ENCODE measurements at regions not wholly inside any gene's neighbourhood (a gene's known extent, or its start where the extent isn't known, plus 50 kb on each side); places are given as distances from the start of the nearest gene placed in this dataset.

DNA sequence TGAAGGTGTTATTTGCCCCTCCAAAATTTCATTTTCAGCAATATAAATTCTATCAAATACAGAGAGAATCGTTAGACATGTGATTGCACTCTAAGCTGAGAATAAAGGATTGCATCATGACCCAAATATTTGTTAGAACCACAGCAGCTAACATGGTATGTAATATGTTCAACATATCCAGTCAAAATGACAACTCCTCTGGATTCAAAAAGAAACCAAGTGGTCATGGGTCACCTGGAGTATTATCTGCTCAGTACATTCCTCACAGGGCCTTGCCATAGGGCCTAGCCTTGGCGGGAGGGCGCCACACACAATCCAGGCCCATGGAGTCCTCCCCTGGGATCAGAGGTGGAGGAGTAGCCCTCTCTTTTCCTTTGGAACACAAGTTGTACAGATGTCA lies 179.2 kb downstream of the HSD17B3 start:
- Histone ChIP-seq H3K36me3 (no peaks in the 10 kb centered on the region), H3K4me3 (no peak overlapping the region), H3K27me3 (no peaks in the 10 kb centered on the region), H3K4me1 (no peaks in the 10 kb centered on the region), H3K9me3 (no peaks in the 10 kb centered on the region), H3K9ac (ENCODE audit: low read depth in 2 of 2, low read length in 2 of 2) (no peak overlapping the region), H3K27ac (no peak overlapping the region)
- DNase-seq = no peak
- TF ChIP-seq, protein P1, sequence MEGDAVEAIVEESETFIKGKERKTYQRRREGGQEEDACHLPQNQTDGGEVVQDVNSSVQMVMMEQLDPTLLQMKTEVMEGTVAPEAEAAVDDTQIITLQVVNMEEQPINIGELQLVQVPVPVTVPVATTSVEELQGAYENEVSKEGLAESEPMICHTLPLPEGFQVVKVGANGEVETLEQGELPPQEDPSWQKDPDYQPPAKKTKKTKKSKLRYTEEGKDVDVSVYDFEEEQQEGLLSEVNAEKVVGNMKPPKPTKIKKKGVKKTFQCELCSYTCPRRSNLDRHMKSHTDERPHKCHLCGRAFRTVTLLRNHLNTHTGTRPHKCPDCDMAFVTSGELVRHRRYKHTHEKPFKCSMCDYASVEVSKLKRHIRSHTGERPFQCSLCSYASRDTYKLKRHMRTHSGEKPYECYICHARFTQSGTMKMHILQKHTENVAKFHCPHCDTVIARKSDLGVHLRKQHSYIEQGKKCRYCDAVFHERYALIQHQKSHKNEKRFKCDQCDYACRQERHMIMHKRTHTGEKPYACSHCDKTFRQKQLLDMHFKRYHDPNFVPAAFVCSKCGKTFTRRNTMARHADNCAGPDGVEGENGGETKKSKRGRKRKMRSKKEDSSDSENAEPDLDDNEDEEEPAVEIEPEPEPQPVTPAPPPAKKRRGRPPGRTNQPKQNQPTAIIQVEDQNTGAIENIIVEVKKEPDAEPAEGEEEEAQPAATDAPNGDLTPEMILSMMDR (IDR thresholded peaks at IDR 0.05) = no peak
- intact Hi-C loops (cut with DNase I) = no loop called here

DNA sequence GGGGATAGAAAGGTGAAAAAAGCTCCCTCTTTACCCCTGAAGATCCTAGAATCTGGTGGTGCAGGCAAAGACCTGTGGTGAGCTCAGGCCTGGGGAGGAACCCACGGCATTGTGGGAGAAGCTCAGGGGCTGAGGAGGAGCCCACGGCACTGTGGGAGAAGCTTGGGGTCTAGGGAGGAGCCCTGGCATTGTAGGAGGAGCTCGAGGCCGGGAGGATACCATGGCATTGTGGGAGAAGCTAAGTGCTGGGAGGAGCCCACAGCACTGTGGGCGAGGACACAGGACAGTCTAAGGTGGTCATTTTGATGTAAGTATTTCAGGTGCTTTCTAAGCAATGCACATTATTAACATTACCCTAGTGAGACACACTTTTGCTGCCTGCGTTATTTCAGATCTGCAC lies 179.7 kb downstream of the HSD17B3 start:
- no peak overlapping the region for H3K4me3 ChIP-seq
- TF ChIP-seq, protein P1 (IDR thresholded peaks at IDR 0.05) = no peak
- DNase-seq = no peak
- no peaks in the 10 kb centered on the region for H3K9me3 ChIP-seq
- intact Hi-C loops (cut with DNase I) = no loop called here
- H3K9ac ChIP-seq (ENCODE audit: low read depth in 2 of 2, low read length in 2 of 2) = no peak overlapping the region
- H3K27ac ChIP-seq = no peak overlapping the region
- no peaks in the 10 kb centered on the region for H3K27me3 ChIP-seq
- H3K36me3 ChIP-seq = no peaks in the 10 kb centered on the region
- no peaks in the 10 kb centered on the region for H3K4me1 ChIP-seq

DNA sequence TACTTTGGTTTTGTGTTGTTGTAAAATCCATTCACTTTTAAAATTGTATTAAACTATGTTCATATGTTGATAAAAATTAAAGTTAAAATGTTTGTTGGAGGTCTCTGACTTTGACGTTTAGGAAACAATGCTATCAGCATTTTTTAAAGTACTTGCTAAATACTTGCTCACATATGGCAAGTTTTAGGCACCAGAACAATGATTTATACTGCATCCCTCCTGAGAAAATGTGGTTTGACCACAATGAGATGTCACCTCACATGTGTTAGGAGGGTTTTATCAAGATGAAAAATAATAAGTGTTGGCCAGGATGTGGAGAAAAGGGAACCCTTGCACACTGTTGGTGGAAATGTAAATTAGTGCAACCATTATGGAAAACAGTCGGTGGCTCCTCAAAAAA lies 180.8 kb downstream of the HSD17B3 start:
- TF ChIP-seq, protein P1 (IDR thresholded peaks at IDR 0.05) = no peak
- H3K27ac ChIP-seq = no peak overlapping the region
- no peak overlapping the region for H3K9ac ChIP-seq (ENCODE audit: low read depth in 2 of 2, low read length in 2 of 2)
- intact Hi-C loops (cut with DNase I) = no loop called here
- H3K4me3 ChIP-seq = no peak overlapping the region
- no peaks in the 10 kb centered on the region for H3K4me1 ChIP-seq
- DNase-seq = no peak
- no peaks in the 10 kb centered on the region for H3K36me3 ChIP-seq
- no peaks in the 10 kb centered on the region for H3K9me3 ChIP-seq
- no peaks in the 10 kb centered on the region for H3K27me3 ChIP-seq

DNA sequence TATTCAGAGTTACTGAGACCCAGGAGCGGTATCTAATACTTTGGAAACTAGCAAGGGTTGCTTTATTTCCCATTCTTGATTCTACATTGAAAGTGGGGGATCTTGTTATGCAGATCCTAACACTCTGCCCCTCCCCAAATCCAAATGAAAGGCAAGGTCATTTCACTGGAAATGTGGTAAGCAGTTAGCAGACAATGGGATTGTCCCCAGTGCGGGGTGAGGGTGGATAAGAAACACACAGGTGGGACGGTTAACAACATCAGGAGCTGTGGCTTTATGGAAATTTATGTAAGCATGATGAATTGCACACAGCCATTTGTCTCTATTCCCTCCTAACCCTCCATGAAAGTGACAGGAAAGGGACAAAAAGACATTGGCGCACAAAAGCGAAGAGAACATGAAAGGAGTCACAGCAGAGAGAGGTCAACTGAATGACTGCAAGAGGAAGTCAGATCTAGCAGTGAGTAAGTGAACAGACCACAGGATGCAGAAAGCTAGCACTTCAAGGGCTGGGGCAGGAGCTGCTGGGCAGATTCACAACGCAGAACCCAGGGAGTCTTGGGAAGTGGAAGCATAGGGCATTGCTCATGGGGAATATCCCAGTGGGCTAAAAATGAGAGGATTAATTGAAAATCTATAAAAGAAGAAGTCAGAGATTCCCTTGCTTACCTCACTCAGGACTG lies 184.4 kb downstream of the HSD17B3 start:
- TF ChIP-seq, protein P1 (IDR thresholded peaks at IDR 0.05) = no peak
- no peak for DNase-seq
- H3K36me3 ChIP-seq = no peaks in the 10 kb centered on the region
- no peaks in the 10 kb centered on the region for H3K27me3 ChIP-seq
- H3K4me1 ChIP-seq = no peaks in the 10 kb centered on the region
- H3K9ac ChIP-seq (ENCODE audit: low read depth in 2 of 2, low read length in 2 of 2) = no peak overlapping the region
- H3K4me3 ChIP-seq = no peak overlapping the region
- no peak overlapping the region for H3K27ac ChIP-seq
- intact Hi-C loops (cut with DNase I) = no loop called here
- no peaks in the 10 kb centered on the region for H3K9me3 ChIP-seq

DNA sequence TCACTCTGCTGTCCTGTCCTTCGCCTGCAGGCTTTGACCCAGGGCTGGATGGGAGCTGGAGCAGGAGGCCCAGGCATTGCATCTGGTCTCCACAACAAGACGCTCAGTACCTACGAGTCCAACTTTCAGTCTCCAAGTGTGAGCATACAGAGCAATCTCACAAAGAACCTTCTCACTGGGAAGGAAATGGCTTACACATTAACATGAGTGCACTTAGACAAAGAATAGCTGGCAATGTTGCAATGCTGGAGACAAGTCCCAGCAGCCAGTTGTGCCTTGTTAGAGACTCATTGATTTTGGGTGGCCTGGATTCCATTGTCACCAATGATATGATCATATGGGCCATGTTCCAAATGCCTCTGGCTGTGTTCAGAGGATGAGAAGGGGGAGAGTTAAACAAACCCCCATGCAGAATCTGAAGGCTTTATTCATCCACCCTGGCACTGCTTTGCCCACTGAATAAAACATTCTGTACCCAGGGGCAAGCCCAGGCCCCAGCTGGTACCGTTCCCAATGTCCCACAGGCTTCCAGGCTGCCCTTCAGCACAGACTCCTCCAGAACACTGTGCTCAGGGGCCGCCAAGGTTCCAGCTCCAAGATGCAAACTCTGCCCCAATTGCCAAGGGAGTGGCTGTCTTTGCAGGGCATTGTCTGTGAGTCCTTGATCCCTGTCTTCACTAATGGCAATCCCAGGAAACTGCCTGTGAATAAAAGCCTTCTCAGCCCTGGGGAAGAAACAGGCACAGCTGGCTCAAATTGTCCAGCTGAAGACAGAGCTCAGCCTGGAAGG lies 185.5 kb downstream of the HSD17B3 start:
- Histone ChIP-seq H3K27me3 (no peaks in the 10 kb centered on the region), H3K4me1 (no peaks in the 10 kb centered on the region), H3K27ac (no peak overlapping the region), H3K4me3 (no peak overlapping the region), H3K9me3 (no peaks in the 10 kb centered on the region), H3K9ac (ENCODE audit: low read depth in 2 of 2, low read length in 2 of 2) (peak overlapping the region in 1 of 2 donors; percentile 43), H3K36me3 (no peaks in the 10 kb centered on the region)
- peak; percentile 36 for DNase-seq
- intact Hi-C loops (cut with DNase I) = no loop called here
- TF ChIP-seq, protein P1 (IDR thresholded peaks at IDR 0.05) = no peak
